NB4 (cell line): ENCODE measurements at regions not wholly inside any gene's neighbourhood (a gene's known extent, or its start where the extent isn't known, plus 50 kb on each side); places are given as distances from the start of the nearest gene placed in this dataset.

Source experiments
- CTCF ChIP-seq: IDR thresholded peaks from one replicate; pipeline ENCODE4 v1.5.1; 2012; ENCODE audit warnings: low read depth, low read length
- MYC ChIP-seq: IDR thresholded peaks from 2 replicates; pipeline ENCODE4 v1.6.1; 2011; ENCODE audit warnings: low read depth, low read length
- POLR2A ChIP-seq: IDR thresholded peaks from 2 replicates; pipeline ENCODE4 v1.6.1; 2011; ENCODE audit warnings: mild to moderate bottlenecking; ENCODE audit not compliant: insufficient read length; ENCODE audit errors: extremely low read depth

- TF ChIP-seq CTCF (no peak), POLR2A (no peak), MYC (no peak)
Measured at GRCh38 chr3:78427303-78427702, 1340.5 kb downstream of the ROBO1 start.
